HepG2 (cell line): ENCODE measurements at regions not wholly inside any gene's neighbourhood (a gene's known extent, or its start where the extent isn't known, plus 50 kb on each side); places are given as distances from the start of the nearest gene placed in this dataset.

Experiments
- ASH2L ChIP-seq: fragments of 300-600, 200-600 bp; sonication (generic); IDR thresholded peaks from 2 replicates; pipeline ENCODE4 v1.7.0; 2017; ENCODE audit warnings: low read depth, mild to moderate bottlenecking, moderate library complexity, mixed read lengths, low read length; ENCODE audit not compliant: insufficient read length
- BRD4 ChIP-seq: sonication (generic); formaldehyde crosslinking; IDR thresholded peaks from 2 replicates; pipeline ENCODE4 v1.4.0; 2020; ENCODE audit warnings: missing genetic modification reagents
- ELK4 ChIP-seq: sonication (generic); formaldehyde crosslinking; IDR thresholded peaks from 2 replicates; pipeline ENCODE4 v1.9.0; 2021; ENCODE audit warnings: missing genetic modification reagents, borderline replicate concordance
- ERF ChIP-seq: IDR thresholded peaks from 2 replicates; pipeline ENCODE4 v1.6.1; 2018; ENCODE audit warnings: missing biosample characterization, missing genetic modification reagents
- GATA4 ChIP-seq: sonication (generic); IDR thresholded peaks from 2 replicates; pipeline ENCODE4 v1.6.1; 2016; ENCODE audit warnings: antibody characterized with exemption, low read depth, borderline replicate concordance
- HIVEP1 ChIP-seq: sonication (generic); formaldehyde crosslinking; IDR thresholded peaks from 2 replicates; pipeline ENCODE4 v1.4.0; 2020; ENCODE audit warnings: mild to moderate bottlenecking, missing genetic modification reagents
- MBNL3 ChIP-seq: fragments of 250-450 bp; sonication (Bioruptor Pico); conservative IDR thresholded peaks from 2 replicates; pipeline ENCODE4 v1.8.0; 2022; ENCODE audit warnings: mild to moderate bottlenecking, inconsistent platforms
- MIER3 ChIP-seq: IDR thresholded peaks from 2 replicates; pipeline ENCODE4 v1.6.1; 2016; ENCODE audit warnings: missing compliant biosample characterization, borderline replicate concordance
- MIXL1 ChIP-seq: IDR thresholded peaks from 2 replicates; pipeline ENCODE4 v1.6.1; 2016
- MTERF4 ChIP-seq: sonication (generic); formaldehyde crosslinking; IDR thresholded peaks from 2 replicates; pipeline ENCODE4 v1.8.0; 2023; ENCODE audit warnings: mild to moderate bottlenecking, missing genetic modification reagents
- NBN ChIP-seq: fragments of 450-650 bp; conservative IDR thresholded peaks from 2 replicates; pipeline ENCODE4 v1.6.1; 2017
- NPAS2 ChIP-seq: sonication (generic); formaldehyde crosslinking; IDR thresholded peaks from 2 replicates; pipeline ENCODE4 v1.8.0; 2022; ENCODE audit warnings: mild to moderate bottlenecking, missing genetic modification reagents, borderline replicate concordance
- TGIF2 ChIP-seq: IDR thresholded peaks from 2 replicates; pipeline ENCODE4 v1.6.1; 2016; ENCODE audit warnings: control low read depth, missing compliant biosample characterization
- TP53 ChIP-seq: sonication (generic); formaldehyde crosslinking; conservative IDR thresholded peaks from 2 replicates; pipeline ENCODE4 v1.4.0; 2020; ENCODE audit warnings: missing genetic modification reagents
- XRCC5 ChIP-seq: fragments of 200-400 bp; formaldehyde crosslinking; optimal IDR thresholded peaks from 2 replicates; pipeline ENCODE3; 2017; ENCODE audit warnings: mild to moderate bottlenecking, low read length
- ZBTB43 ChIP-seq: sonication (generic); formaldehyde crosslinking; conservative IDR thresholded peaks from 2 replicates; pipeline ENCODE4 v1.4.0; 2020; ENCODE audit warnings: missing genetic modification reagents
- ZNF124 ChIP-seq: sonication (generic); formaldehyde crosslinking; IDR thresholded peaks from 2 replicates; pipeline ENCODE4 v1.4.0; 2020; ENCODE audit warnings: missing genetic modification reagents
- ZNF20 ChIP-seq: sonication (generic); formaldehyde crosslinking; IDR thresholded peaks from 2 replicates; pipeline ENCODE4 v1.4.0; 2020; ENCODE audit warnings: mild to moderate bottlenecking, moderate library complexity, missing genetic modification reagents
- ZNF256 ChIP-seq: sonication (generic); formaldehyde crosslinking; conservative IDR thresholded peaks from 2 replicates; pipeline ENCODE4 v1.4.0; 2020; ENCODE audit warnings: missing genetic modification reagents
- ZNF33B ChIP-seq: sonication (generic); formaldehyde crosslinking; IDR thresholded peaks from 2 replicates; pipeline ENCODE4 v1.5.1; 2020; ENCODE audit warnings: mild to moderate bottlenecking, missing genetic modification reagents
- ZNF367 ChIP-seq: sonication (generic); formaldehyde crosslinking; IDR thresholded peaks from 2 replicates; pipeline ENCODE4 v1.4.0; 2020; ENCODE audit warnings: missing genetic modification reagents, borderline replicate concordance
- ZNF530 ChIP-seq: sonication (generic); formaldehyde crosslinking; IDR thresholded peaks from 2 replicates; pipeline ENCODE4 v1.5.0; 2020; ENCODE audit warnings: low read depth, mild to moderate bottlenecking, missing genetic modification reagents
- ZNF747 ChIP-seq: sonication (generic); formaldehyde crosslinking; IDR thresholded peaks from 2 replicates; pipeline ENCODE4 v1.8.1; 2023; ENCODE audit warnings: missing genetic modification reagents, mild to moderate bottlenecking, borderline replicate concordance
- ZNF770 ChIP-seq: sonication (generic); formaldehyde crosslinking; IDR thresholded peaks from 2 replicates; pipeline ENCODE4 v1.5.0; 2020; ENCODE audit warnings: mild to moderate bottlenecking, missing genetic modification reagents

GRCh38 chr6:26204332-26205160 lies 117.3 kb downstream of the HFE start (continued):
- TF ChIP-seq ZBTB43 (CRISPR knock-in tag) (0 out of 2 replicates have a peak, but pooled peaks have one; percentile 16), ELK4 (no peak), TP53 (CRISPR knock-in tag) (peak; percentile 70; the same call in 1 of the 2 replicates), BRD4 (CRISPR knock-in tag) (0 out of 2 replicates have a peak, but pooled peaks have one; percentile 79), NBN (no peak), GATA4 (peak; percentile 83; the same call in 1 of the 2 replicates), TGIF2 (CRISPR knock-in tag) (peak; percentile 87), ZNF20 (CRISPR knock-in tag) (no peak), ERF (CRISPR knock-in tag) (peak; percentile 87), HIVEP1 (CRISPR knock-in tag) (peak; percentile 46; the same call in 1 of the 2 replicates), MBNL3 (CRISPR knock-in tag) (no peak), MIXL1 (CRISPR knock-in tag) (no peak), XRCC5 (peak; percentile 23), ZNF770 (CRISPR knock-in tag) (no peak), MIER3 (CRISPR knock-in tag) (peak; percentile 77; the same call in 1 of the 2 replicates), ZNF124 (no peak), MTERF4 (CRISPR knock-in tag) (no peak; the same call in 1 of the 2 replicates), NPAS2 (no peak), ZNF747 (CRISPR knock-in tag) (peak; percentile 76; the same call in 1 of the 2 replicates), ZNF256 (CRISPR knock-in tag) (no peak; the same call in 1 of the 2 replicates), ZNF530 (CRISPR knock-in tag) (no peak), ZNF367 (peak; percentile 76; the same call in 1 of the 2 replicates), ZNF33B (CRISPR knock-in tag) (peak; percentile 88), ASH2L (peak; percentile 90)
